Neural progenitor cell (in vitro differentiated cells): ENCODE measurements at regions not wholly inside any gene's neighbourhood (a gene's known extent, or its start where the extent isn't known, plus 50 kb on each side); places are given as distances from the start of the nearest gene placed in this dataset.
"Not testable (repeated sequence)": the region's sequence is repeated elsewhere in the genome, so short reads cannot be mapped to it uniquely, and the experiment has no call there.

Source experiments
- DNase-seq: peaks from one replicate; pipeline ENCODE4 v3.0.0-alpha.2; 2016; ENCODE audit warnings: low spot score
- H2AFZ ChIP-seq: fragments of 200-600 bp; sonication (generic); replicated peaks from 2 replicates; pipeline ENCODE4 v1.6.1; 2016; ENCODE audit warnings: antibody characterized with exemption
- H3F3A ChIP-seq: fragments of 200-600 bp; sonication (generic); 2 replicates; pipeline ENCODE4 v1.6.1; 2016; ENCODE audit warnings: antibody characterized with exemption, low read depth
- H3K27ac ChIP-seq: fragments of 200-600 bp; sonication (generic); 2 replicates; pipeline ENCODE4 v1.5.1; 2016; ENCODE audit warnings: mild to moderate bottlenecking
- H3K27me3 ChIP-seq: fragments of 200-600 bp; sonication (generic); 2 replicates; pipeline ENCODE4 v1.6.1; 2016; ENCODE audit warnings: mild to moderate bottlenecking, moderate library complexity
- H3K36me3 ChIP-seq: fragments of 200-600 bp; sonication (generic); 2 replicates; pipeline ENCODE4 v1.5.1; 2016
- H3K4me1 ChIP-seq: fragments of 200-600 bp; sonication (generic); 2 replicates; pipeline ENCODE4 v1.6.1; 2016; ENCODE audit warnings: mixed run types
- H3K4me2 ChIP-seq: fragments of 200-600 bp; sonication (generic); 2 replicates; pipeline ENCODE4 v1.6.1; 2016
- H3K4me3 ChIP-seq: fragments of 200-600 bp; sonication (generic); 2 replicates; pipeline ENCODE4 v1.5.1; 2016
- H3K79me2 ChIP-seq: fragments of 200-600 bp; sonication (generic); 2 replicates; pipeline ENCODE4 v1.6.1; 2016; ENCODE audit warnings: low read depth
- H3K9ac ChIP-seq: fragments of 200-600 bp; sonication (generic); 2 replicates; pipeline ENCODE4 v1.6.1; 2016
- H3K9me3 ChIP-seq: fragments of 200-600 bp; sonication (generic); 2 replicates; pipeline ENCODE4 v1.5.1; 2016; ENCODE audit warnings: low read depth
- H4K20me1 ChIP-seq: fragments of 200-600 bp; sonication (generic); 2 replicates; pipeline ENCODE4 v1.6.1; 2016; ENCODE audit warnings: low read depth
- H3K27ac Mint-ChIP-seq: 3 replicates; pipeline ENCODE4 v1.8.0; 2021; ENCODE audit warnings: mixed read lengths
- H3K27me3 Mint-ChIP-seq: 2 replicates; pipeline ENCODE4 v1.8.0; 2022; ENCODE audit warnings: low read depth, mild to moderate bottlenecking, inconsistent platforms, moderate library complexity, mixed read lengths; ENCODE audit not compliant: insufficient read depth
- H3K36me3 Mint-ChIP-seq: 3 replicates; pipeline ENCODE4 v1.8.0; 2021; ENCODE audit warnings: mixed read lengths
- H3K4me1 Mint-ChIP-seq: 3 replicates; pipeline ENCODE4 v1.8.0; 2021; ENCODE audit warnings: mixed read lengths
- H3K4me3 Mint-ChIP-seq: 3 replicates; pipeline ENCODE4 v1.8.0; 2021; ENCODE audit warnings: mild to moderate bottlenecking, moderate library complexity, mixed read lengths
- H3K9me3 Mint-ChIP-seq: 3 replicates; pipeline ENCODE4 v1.8.0; 2020; ENCODE audit warnings: mixed read lengths
- EZH2 ChIP-seq: fragments of 200-600 bp; sonication (generic); IDR thresholded peaks from 2 replicates; pipeline ENCODE4 v1.6.1; 2017; ENCODE audit warnings: antibody characterized with exemption, mild to moderate bottlenecking, moderate library complexity
- EZH2phosphoT487 ChIP-seq: fragments of 200-600 bp; sonication (generic); IDR thresholded peaks from 2 replicates; pipeline ENCODE4 v1.6.1; 2017; ENCODE audit warnings: antibody characterized with exemption
- TF ChIP-seq, protein P1 (sequence below): fragments of 200-600 bp; sonication (generic); IDR thresholded peaks from 2 replicates; pipeline ENCODE4 v1.5.1; 2017; ENCODE audit warnings: antibody characterized with exemption, mild to moderate bottlenecking

DNA sequence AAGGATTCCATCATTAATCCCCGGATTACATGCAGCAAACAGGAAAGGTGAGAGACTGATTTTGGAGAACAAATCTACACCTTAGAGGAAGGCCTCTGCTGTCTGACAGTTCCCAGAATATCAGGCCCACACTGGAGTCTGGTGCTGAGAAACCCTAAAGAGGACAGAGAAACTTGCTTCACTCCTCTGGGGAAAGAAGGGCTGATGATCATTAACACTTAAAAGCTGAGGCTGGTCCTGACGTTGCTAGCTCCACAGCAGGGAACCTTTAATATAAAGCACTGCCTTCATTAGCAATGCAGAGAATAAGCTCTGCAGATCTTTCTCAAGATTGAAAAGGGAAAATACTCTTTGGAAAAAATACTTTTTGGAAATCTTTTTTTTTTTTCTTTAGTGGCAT is 1472.4 kb upstream of the GOT2 start:
- Histone ChIP-seq H3K79me2 (no peaks in the 10 kb centered on the region), H3K4me2 (no peak overlapping the region), H3K4me1 (peaks cover 9% of the 10 kb centered on the region), H3F3A (no peaks in the 10 kb centered on the region), H3K27me3 (no peaks in the 10 kb centered on the region), H2AFZ (peak overlapping the region; percentile 3), H3K36me3 (no peaks in the 10 kb centered on the region), H4K20me1 (no peaks in the 10 kb centered on the region), H3K9me3 (no peaks in the 10 kb centered on the region), H3K9ac (no peak overlapping the region), H3K4me3 (no peak overlapping the region), H3K27ac (no peak overlapping the region)
- H3K27ac Mint-ChIP-seq = peak overlapping the region; percentile 83
- no peaks in the 10 kb centered on the region for H3K36me3 Mint-ChIP-seq
- H3K4me1 Mint-ChIP-seq = peaks cover 28% of the 10 kb centered on the region
- peak overlapping the region; percentile 25 for H3K4me3 Mint-ChIP-seq
- H3K9me3 Mint-ChIP-seq = no peaks in the 10 kb centered on the region
- H3K27me3 Mint-ChIP-seq = no peaks in the 10 kb centered on the region
- DNase-seq = peak; percentile 17
- TF ChIP-seq, protein P1, sequence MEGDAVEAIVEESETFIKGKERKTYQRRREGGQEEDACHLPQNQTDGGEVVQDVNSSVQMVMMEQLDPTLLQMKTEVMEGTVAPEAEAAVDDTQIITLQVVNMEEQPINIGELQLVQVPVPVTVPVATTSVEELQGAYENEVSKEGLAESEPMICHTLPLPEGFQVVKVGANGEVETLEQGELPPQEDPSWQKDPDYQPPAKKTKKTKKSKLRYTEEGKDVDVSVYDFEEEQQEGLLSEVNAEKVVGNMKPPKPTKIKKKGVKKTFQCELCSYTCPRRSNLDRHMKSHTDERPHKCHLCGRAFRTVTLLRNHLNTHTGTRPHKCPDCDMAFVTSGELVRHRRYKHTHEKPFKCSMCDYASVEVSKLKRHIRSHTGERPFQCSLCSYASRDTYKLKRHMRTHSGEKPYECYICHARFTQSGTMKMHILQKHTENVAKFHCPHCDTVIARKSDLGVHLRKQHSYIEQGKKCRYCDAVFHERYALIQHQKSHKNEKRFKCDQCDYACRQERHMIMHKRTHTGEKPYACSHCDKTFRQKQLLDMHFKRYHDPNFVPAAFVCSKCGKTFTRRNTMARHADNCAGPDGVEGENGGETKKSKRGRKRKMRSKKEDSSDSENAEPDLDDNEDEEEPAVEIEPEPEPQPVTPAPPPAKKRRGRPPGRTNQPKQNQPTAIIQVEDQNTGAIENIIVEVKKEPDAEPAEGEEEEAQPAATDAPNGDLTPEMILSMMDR = no peak
- TF ChIP-seq EZH2 (no peak), EZH2phosphoT487 (no peak)

- Histone ChIP-seq H3K9ac (no peak overlapping the region), H2AFZ (no peak overlapping the region), H3K4me2 (no peak overlapping the region), H3K36me3 (no peaks in the 10 kb centered on the region), H3K4me3 (no peak overlapping the region), H3K27ac (no peak overlapping the region), H3F3A (no peaks in the 10 kb centered on the region), H3K4me1 (peaks cover 15% of the 10 kb centered on the region), H3K27me3 (no peaks in the 10 kb centered on the region), H3K79me2 (no peaks in the 10 kb centered on the region), H3K9me3 (no peaks in the 10 kb centered on the region), H4K20me1 (no peaks in the 10 kb centered on the region)
- peaks cover 3% of the 10 kb centered on the region for H3K9me3 Mint-ChIP-seq
- TF ChIP-seq EZH2 (no peak), EZH2phosphoT487 (no peak)
- TF ChIP-seq, protein P1 = no peak
- no peak overlapping the region for H3K4me3 Mint-ChIP-seq
- no peak for DNase-seq
- H3K4me1 Mint-ChIP-seq = peaks cover 43% of the 10 kb centered on the region
- no peak overlapping the region for H3K27ac Mint-ChIP-seq
- peaks cover 7% of the 10 kb centered on the region for H3K27me3 Mint-ChIP-seq
- peaks cover 2% of the 10 kb centered on the region for H3K36me3 Mint-ChIP-seq
Measured at GRCh38 chr16:60204181-60204580, 1470.1 kb upstream of the GOT2 start.

GRCh38 chr16:60203525-60204124 is 1469.5 kb upstream of the GOT2 start:
- Histone ChIP-seq H3K9me3 (no peaks in the 10 kb centered on the region), H3K4me3 (no peak overlapping the region), H3K4me1 (peaks cover 21% of the 10 kb centered on the region), H3F3A (no peaks in the 10 kb centered on the region), H3K4me2 (no peak overlapping the region), H4K20me1 (no peaks in the 10 kb centered on the region), H2AFZ (no peak overlapping the region), H3K27me3 (no peaks in the 10 kb centered on the region), H3K9ac (no peak overlapping the region), H3K36me3 (no peaks in the 10 kb centered on the region), H3K79me2 (no peaks in the 10 kb centered on the region), H3K27ac (no peak overlapping the region)
- DNase-seq = peak; percentile 26
- H3K36me3 Mint-ChIP-seq = peaks cover 2% of the 10 kb centered on the region
- TF ChIP-seq EZH2 (no peak), EZH2phosphoT487 (no peak)
- TF ChIP-seq, protein P1 = peak; percentile 67
- peaks cover 7% of the 10 kb centered on the region for H3K27me3 Mint-ChIP-seq
- no peak overlapping the region for H3K4me3 Mint-ChIP-seq
- H3K4me1 Mint-ChIP-seq = peaks cover 48% of the 10 kb centered on the region
- H3K9me3 Mint-ChIP-seq = peaks cover 3% of the 10 kb centered on the region
- H3K27ac Mint-ChIP-seq = no peak overlapping the region

DNA sequence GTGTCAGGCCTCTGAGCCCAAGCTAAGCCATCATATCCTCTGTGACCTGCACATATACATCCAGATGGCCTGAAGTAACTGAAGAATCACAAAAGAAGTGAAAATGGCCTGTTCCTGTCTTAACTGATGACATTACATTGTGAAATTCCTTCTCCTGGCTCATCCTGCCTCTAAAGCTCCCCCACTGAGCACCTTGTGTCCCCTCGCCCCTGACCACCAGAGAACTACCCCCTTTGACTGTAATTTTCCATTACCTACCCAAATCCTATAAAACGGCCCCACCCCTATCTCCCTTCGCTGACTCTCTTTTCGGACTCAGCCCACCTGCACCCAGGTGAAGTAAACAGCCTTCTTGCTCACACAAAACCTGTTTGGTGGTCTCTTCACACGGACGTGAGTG is 1466.6 kb upstream of the GOT2 start:
- DNase-seq, H3K4me3 ChIP-seq, H3K79me2 ChIP-seq, H2AFZ ChIP-seq, H4K20me1 ChIP-seq, H3K36me3 ChIP-seq, H3K36me3 Mint-ChIP-seq, H3K27ac ChIP-seq, H3K27me3 Mint-ChIP-seq, H3K9me3 ChIP-seq, H3K4me2 ChIP-seq, H3K9me3 Mint-ChIP-seq, H3K4me3 Mint-ChIP-seq, H3K9ac ChIP-seq, H3K27me3 ChIP-seq, H3F3A ChIP-seq: not testable (repeated sequence)
- H3K4me1 Mint-ChIP-seq = peaks cover 37% of the 10 kb centered on the region
- peaks cover 14% of the 10 kb centered on the region for H3K4me1 ChIP-seq
- peak overlapping the region; percentile 58 for H3K27ac Mint-ChIP-seq
